ENCODE measurements at regions not wholly inside any gene's neighbourhood (a gene's known extent, or its start where the extent isn't known, plus 50 kb on each side); places are given as distances from the start of the nearest gene placed in this dataset.

DNA sequence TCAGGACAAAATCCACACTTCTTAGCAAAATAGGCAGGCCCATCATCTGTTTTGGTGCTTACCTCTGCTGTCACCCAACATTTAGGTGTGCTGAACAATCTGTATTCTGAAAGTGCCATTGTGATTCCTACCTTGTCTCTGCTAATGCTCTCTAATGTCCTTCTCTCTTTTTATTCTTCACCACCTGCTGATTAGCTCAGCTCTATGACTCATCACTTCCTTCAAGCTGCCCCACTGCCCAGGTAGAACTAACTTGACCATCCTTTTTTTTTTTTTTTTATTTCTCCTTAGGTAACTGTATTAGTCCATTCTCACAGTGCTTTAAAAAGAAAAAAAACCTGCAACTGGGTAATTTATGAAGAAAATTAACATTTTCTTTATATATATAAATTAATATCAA lies 478.7 kb upstream of the POU3F3 start:
- Histone ChIP-seq H3K4ac (replicated peaks; ENCODE audit: insufficient read length, low read depth, low read length) (no peak overlapping the region), H3K56ac (replicated peaks; ENCODE audit: insufficient read length, low read depth, low read length) (no peak overlapping the region), H3K4me3 (ENCODE audit: extremely low read depth in 1 of 4, insufficient read depth in 2 of 4, low read depth in 3 of 4, low read length in 4 of 4) (no peak overlapping the region), H2BK5ac (ENCODE audit: low read depth, low read length) (no peak overlapping the region), H2BK12ac (ENCODE audit: low read depth, low read length) (no peak overlapping the region), H2BK20ac (ENCODE audit: low read length) (no peak overlapping the region), H2BK15ac (ENCODE audit: low read length) (no peak overlapping the region), H4K5ac (ENCODE audit: insufficient read length, low read depth, low read length) (no peak overlapping the region), H3K27me3 (replicated peaks in 1 of 4; ENCODE audit: control insufficient read depth in 3 of 4, extremely low read depth in 1 of 4, insufficient read depth in 3 of 4, low read length in 3 of 4) (peaks cover 0 to 1% (median 0%) of the 10 kb centered on the region in 4 experiments; a peak in 1 of 7 replicates), H3K79me2 (ENCODE audit: control insufficient read depth in 1 of 2, insufficient read depth in 2 of 2, low read length in 2 of 2) (no peaks in the 10 kb centered on the region), H4K8ac (ENCODE audit: extremely low read depth, insufficient read depth, low read length) (no peak overlapping the region), H3K4me1 (replicated peaks in 1 of 4; ENCODE audit: control insufficient read depth in 3 of 4, insufficient read depth in 4 of 4, low read length in 3 of 4) (peaks cover 0 to 7% (median 2%) of the 10 kb centered on the region in 4 experiments; a peak in 3 of 7 replicates), H3K79me1 (ENCODE audit: low read depth, low read length) (no peaks in the 10 kb centered on the region), H4K91ac (replicated peaks; ENCODE audit: insufficient read length, low read length) (no peak overlapping the region), H3K36me3 (ENCODE audit: control insufficient read depth in 2 of 4, insufficient read depth in 4 of 4, low read length in 3 of 4) (no peaks in the 10 kb centered on the region), H3K4me2 (ENCODE audit: insufficient read depth in 1 of 2, low read depth in 2 of 2, low read length in 2 of 2) (no peak overlapping the region), H2BK120ac (replicated peaks; ENCODE audit: low read depth, low read length) (no peak overlapping the region), H3K23me2 (ENCODE audit: low read depth, low read length) (no peaks in the 10 kb centered on the region), H3K18ac (ENCODE audit: extremely low read depth, low read length) (no peak overlapping the region), H3K23ac (ENCODE audit: insufficient read length) (no peak overlapping the region), H3K27ac (ENCODE audit: low read depth, low read length) (no peak overlapping the region), H3K14ac (ENCODE audit: insufficient read length) (no peak overlapping the region), H4K20me1 (replicated peaks in 1 of 2; ENCODE audit: control insufficient read depth in 1 of 2, insufficient read depth in 2 of 2, low read length in 2 of 2) (no peaks in the 10 kb centered on the region), H3K9me3 (ENCODE audit: insufficient read depth in 2 of 2, low read depth in 1 of 2, low read length in 1 of 2) (no peaks in the 10 kb centered on the region), H2AFZ (ENCODE audit: low read length) (no peak overlapping the region), H3K9ac (replicated peaks in 1 of 4; ENCODE audit: extremely low read depth in 1 of 4, low read depth in 3 of 4, low read length in 3 of 4) (no peak overlapping the region), H2AK5ac (ENCODE audit: low read depth, low read length) (no peak overlapping the region)
- no peak for TF ChIP-seq EP300 (IDR thresholded peaks at IDR 0.05; ENCODE audit: borderline replicate concordance in 1 of 2, low read depth in 2 of 2, low read length in 2 of 2)
- TF ChIP-seq JUND (IDR thresholded peaks at IDR 0.05; ENCODE audit: low read length): peak; percentile 78
- POLR2A ChIA-PET (ENCODE audit: partially characterized antibody): no interaction called here
- FAIRE-seq (no peak), DNase-seq (ENCODE audit: low read depth in 1 of 2, low spot score in 2 of 2) (no peak)
- CTCF ChIA-PET (ENCODE audit: partially characterized antibody): no interaction called here

Measured in H1 (cell line).